Astrocyte (in vitro differentiated cells and primary cell): ENCODE measurements at regions not wholly inside any gene's neighbourhood (a gene's known extent, or its start where the extent isn't known, plus 50 kb on each side); places are given as distances from the start of the nearest gene placed in this dataset.

Experiments
- DNase-seq: peaks from one replicate; pipeline ENCODE4 v3.0.0-alpha.2; 2010; ENCODE audit warnings: low read depth
- FAIRE-seq: peaks from 2 replicates; lab custom pipeline; 2011; peaks lifted over from hg19 to GRCh38; lab: Jason Lieb, UNC
- H2AFZ ChIP-seq: 2 replicates; pipeline ENCODE4 v1.6.0; 2012; ENCODE audit warnings: low read depth, low read length, inconsistent platforms
- H3K27ac ChIP-seq: 2 replicates; pipeline ENCODE4 v1.5.1; 2011; ENCODE audit warnings: low read depth, low read length, inconsistent platforms
- H3K27me3 ChIP-seq: 2 replicates; pipeline ENCODE4 v1.6.0; 2011; ENCODE audit warnings: low read length, inconsistent platforms; ENCODE audit not compliant: insufficient read depth
- H3K36me3 ChIP-seq: 2 replicates; pipeline ENCODE4 v1.5.1; 2011; ENCODE audit warnings: low read length, inconsistent platforms; ENCODE audit not compliant: insufficient read depth
- H3K4me1 ChIP-seq: 2 replicates; pipeline ENCODE4 v1.5.1; 2011; ENCODE audit warnings: low read length, inconsistent platforms; ENCODE audit not compliant: insufficient read depth
- H3K4me2 ChIP-seq: 2 replicates; pipeline ENCODE4 v1.6.0; 2012; ENCODE audit warnings: low read length, inconsistent platforms
- H3K4me3 ChIP-seq: 2 replicates; pipeline ENCODE4 v1.5.1; 2011; ENCODE audit warnings: low read depth, mild to moderate bottlenecking, low read length, inconsistent platforms; ENCODE audit not compliant: insufficient read depth
- H3K79me2 ChIP-seq: 2 replicates; pipeline ENCODE4 v1.6.0; 2012; ENCODE audit warnings: mild to moderate bottlenecking, low read length, inconsistent platforms; ENCODE audit not compliant: insufficient read depth
- H3K9ac ChIP-seq: 2 replicates; pipeline ENCODE4 v1.6.0; 2012; ENCODE audit warnings: mild to moderate bottlenecking, low read length, inconsistent platforms
- H3K9me3 ChIP-seq: 2 replicates; pipeline ENCODE4 v1.5.1; 2012; ENCODE audit warnings: low read depth, mild to moderate bottlenecking, low read length, inconsistent platforms; ENCODE audit not compliant: insufficient read depth
- H4K20me1 ChIP-seq: 2 replicates; pipeline ENCODE4 v1.6.0; 2012; ENCODE audit warnings: low read length, inconsistent platforms; ENCODE audit not compliant: insufficient read depth
- H3K27ac Mint-ChIP-seq: one replicate; pipeline ENCODE4 v1.8.0; 2021; ENCODE audit warnings: mild to moderate bottlenecking, mixed read lengths; ENCODE audit not compliant: unreplicated experiment
- H3K27me3 Mint-ChIP-seq: one replicate; pipeline ENCODE4 v1.8.0; 2021; ENCODE audit warnings: low read depth, mixed read lengths; ENCODE audit not compliant: unreplicated experiment
- H3K36me3 Mint-ChIP-seq: one replicate; pipeline ENCODE4 v1.8.0; 2021; ENCODE audit warnings: low read depth, mixed read lengths; ENCODE audit not compliant: unreplicated experiment
- H3K4me1 Mint-ChIP-seq: one replicate; pipeline ENCODE4 v1.8.0; 2021; ENCODE audit warnings: low read depth, mixed read lengths; ENCODE audit not compliant: unreplicated experiment
- H3K4me3 Mint-ChIP-seq: one replicate; pipeline ENCODE4 v1.8.0; 2021; ENCODE audit warnings: mild to moderate bottlenecking, moderate library complexity, mixed read lengths; ENCODE audit not compliant: unreplicated experiment
- H3K9me3 Mint-ChIP-seq: one replicate; pipeline ENCODE4 v1.8.0; 2021; ENCODE audit warnings: mild to moderate bottlenecking, mixed read lengths; ENCODE audit not compliant: unreplicated experiment
- EZH2 ChIP-seq: IDR thresholded peaks from 2 replicates; pipeline ENCODE4 v1.6.1; 2012; ENCODE audit warnings: mild to moderate bottlenecking, low read length, inconsistent platforms; ENCODE audit not compliant: insufficient read depth
- TF ChIP-seq, protein P1 (sequence below): IDR thresholded peaks from 2 replicates; pipeline ENCODE4 v1.5.1; 2011; ENCODE audit warnings: low read depth, mild to moderate bottlenecking, inconsistent platforms, low read length, moderate library complexity; ENCODE audit not compliant: insufficient read depth

DNA sequence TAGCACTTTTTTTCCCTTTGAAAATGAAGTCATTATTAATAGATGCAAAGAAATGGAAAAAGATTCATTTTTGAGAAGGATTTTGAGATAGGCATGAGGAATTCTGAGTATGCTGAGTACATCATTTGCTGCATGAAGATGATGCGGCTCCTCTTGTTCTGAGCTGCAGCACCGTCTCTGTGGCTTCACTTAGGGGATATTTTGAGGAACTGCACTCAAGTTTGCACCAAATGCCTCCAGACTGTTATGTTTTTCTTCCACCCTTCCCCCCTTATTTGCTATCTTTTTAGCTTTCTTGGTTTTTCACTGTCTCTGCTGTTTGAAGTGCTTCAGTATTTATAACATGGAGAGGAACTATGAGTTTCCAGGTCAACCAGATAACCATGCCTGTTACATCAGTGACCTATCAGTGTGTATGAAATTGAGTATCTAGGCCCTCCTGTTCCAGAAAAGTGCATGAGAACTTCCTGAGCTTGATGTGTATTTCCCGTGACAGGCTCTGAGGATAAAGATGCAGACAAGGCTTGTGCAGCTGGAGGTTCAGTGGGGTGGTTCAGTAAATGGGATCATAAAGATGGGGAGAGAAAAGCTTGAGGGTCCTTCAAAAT is 128.7 kb downstream of the PDCD6IP start:
- Mint-ChIP-seq H3K9me3 (peaks cover 3% of the 10 kb centered on the region), H3K36me3 (no peaks in the 10 kb centered on the region), H3K4me1 (peaks cover 6% of the 10 kb centered on the region), H3K27me3 (peaks cover 24% of the 10 kb centered on the region), H3K4me3 (no peak overlapping the region), H3K27ac (no peak overlapping the region)
- DNase-seq, result no peak
- no peaks in the 10 kb centered on the region for H3K79me2 ChIP-seq
- H3K4me1 ChIP-seq, result no peaks in the 10 kb centered on the region
- H3K9me3 ChIP-seq, result no peaks in the 10 kb centered on the region
- peaks cover 2% of the 10 kb centered on the region for H3K27me3 ChIP-seq
- no peak overlapping the region for H3K9ac ChIP-seq
- H3K27ac ChIP-seq, result no peak overlapping the region
- H3K36me3 ChIP-seq, result no peaks in the 10 kb centered on the region
- no peak overlapping the region for H3K4me3 ChIP-seq
- no peak overlapping the region for H2AFZ ChIP-seq
- H4K20me1 ChIP-seq, result no peaks in the 10 kb centered on the region
- FAIRE-seq, result no peak
- H3K4me2 ChIP-seq, result no peak overlapping the region
- TF ChIP-seq, protein P1, sequence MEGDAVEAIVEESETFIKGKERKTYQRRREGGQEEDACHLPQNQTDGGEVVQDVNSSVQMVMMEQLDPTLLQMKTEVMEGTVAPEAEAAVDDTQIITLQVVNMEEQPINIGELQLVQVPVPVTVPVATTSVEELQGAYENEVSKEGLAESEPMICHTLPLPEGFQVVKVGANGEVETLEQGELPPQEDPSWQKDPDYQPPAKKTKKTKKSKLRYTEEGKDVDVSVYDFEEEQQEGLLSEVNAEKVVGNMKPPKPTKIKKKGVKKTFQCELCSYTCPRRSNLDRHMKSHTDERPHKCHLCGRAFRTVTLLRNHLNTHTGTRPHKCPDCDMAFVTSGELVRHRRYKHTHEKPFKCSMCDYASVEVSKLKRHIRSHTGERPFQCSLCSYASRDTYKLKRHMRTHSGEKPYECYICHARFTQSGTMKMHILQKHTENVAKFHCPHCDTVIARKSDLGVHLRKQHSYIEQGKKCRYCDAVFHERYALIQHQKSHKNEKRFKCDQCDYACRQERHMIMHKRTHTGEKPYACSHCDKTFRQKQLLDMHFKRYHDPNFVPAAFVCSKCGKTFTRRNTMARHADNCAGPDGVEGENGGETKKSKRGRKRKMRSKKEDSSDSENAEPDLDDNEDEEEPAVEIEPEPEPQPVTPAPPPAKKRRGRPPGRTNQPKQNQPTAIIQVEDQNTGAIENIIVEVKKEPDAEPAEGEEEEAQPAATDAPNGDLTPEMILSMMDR, result no peak
- TF ChIP-seq EZH2, result no peak

DNA sequence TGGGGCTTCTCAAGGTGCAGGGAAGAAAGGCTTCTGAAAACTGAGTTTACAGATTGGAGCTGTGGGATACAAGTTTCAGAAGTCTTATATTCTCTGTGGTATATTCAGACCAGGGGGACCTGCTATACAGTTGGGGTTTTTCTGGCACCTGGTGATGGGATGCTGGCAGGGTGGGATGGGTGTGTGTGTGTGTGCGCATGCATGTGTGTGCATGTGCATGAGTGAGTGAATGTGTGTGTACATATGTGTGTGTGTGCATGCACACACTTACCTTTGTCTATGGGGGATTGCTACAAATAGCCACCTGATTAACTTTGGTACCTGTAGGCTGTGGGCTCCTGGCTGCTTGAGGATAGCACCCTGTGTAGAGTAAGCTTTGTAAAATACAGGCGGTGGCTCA is 131.4 kb downstream of the PDCD6IP start:
- Mint-ChIP-seq H3K27me3 (peaks cover 24% of the 10 kb centered on the region), H3K36me3 (no peaks in the 10 kb centered on the region), H3K27ac (no peak overlapping the region), H3K9me3 (peaks cover 5% of the 10 kb centered on the region), H3K4me1 (peaks cover 6% of the 10 kb centered on the region), H3K4me3 (no peak overlapping the region)
- Histone ChIP-seq H3K79me2 (no peaks in the 10 kb centered on the region), H3K9ac (no peak overlapping the region), H3K4me2 (no peak overlapping the region), H3K36me3 (no peaks in the 10 kb centered on the region), H3K4me3 (no peak overlapping the region), H3K27ac (no peak overlapping the region), H2AFZ (no peak overlapping the region), H3K27me3 (peaks cover 2% of the 10 kb centered on the region), H3K9me3 (no peaks in the 10 kb centered on the region), H4K20me1 (no peaks in the 10 kb centered on the region), H3K4me1 (no peaks in the 10 kb centered on the region)
- FAIRE-seq (no peak), DNase-seq (no peak)
- TF ChIP-seq EZH2, result no peak
- TF ChIP-seq, protein P1, result no peak

DNA sequence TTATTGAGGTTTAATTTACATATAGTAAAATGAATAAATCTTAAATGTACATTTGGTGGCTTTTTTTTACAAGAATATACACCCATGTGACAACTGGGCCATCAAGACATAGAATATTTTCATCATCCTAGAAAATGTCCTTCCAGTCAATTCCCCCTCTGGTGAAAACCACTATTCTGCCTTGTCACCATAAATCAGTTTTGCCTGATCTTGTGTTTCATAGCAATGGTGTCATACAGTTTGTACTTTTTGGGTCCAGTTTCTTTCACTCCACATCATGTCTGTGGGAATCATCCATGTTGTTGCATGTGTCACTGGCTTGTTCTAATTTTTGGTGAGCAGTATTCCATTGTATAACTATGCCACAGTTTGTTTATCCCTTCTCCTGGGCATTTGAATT is 133.1 kb downstream of the PDCD6IP start:
- Mint-ChIP-seq H3K36me3 (no peaks in the 10 kb centered on the region), H3K9me3 (peaks cover 7% of the 10 kb centered on the region), H3K27me3 (peaks cover 17% of the 10 kb centered on the region), H3K4me1 (peaks cover 6% of the 10 kb centered on the region), H3K4me3 (no peak overlapping the region), H3K27ac (no peak overlapping the region)
- DNase-seq, result no peak
- no peaks in the 10 kb centered on the region for H3K79me2 ChIP-seq
- no peaks in the 10 kb centered on the region for H3K4me1 ChIP-seq
- H3K9ac ChIP-seq, result no peak overlapping the region
- TF ChIP-seq, protein P1, result no peak
- no peak for TF ChIP-seq EZH2
- H2AFZ ChIP-seq, result no peak overlapping the region
- no peak overlapping the region for H3K4me2 ChIP-seq
- H3K4me3 ChIP-seq, result no peak overlapping the region
- no peak for FAIRE-seq
- H3K36me3 ChIP-seq, result no peaks in the 10 kb centered on the region
- H3K27ac ChIP-seq, result no peak overlapping the region
- no peaks in the 10 kb centered on the region for H3K9me3 ChIP-seq
- H3K27me3 ChIP-seq, result peaks cover 2% of the 10 kb centered on the region
- no peaks in the 10 kb centered on the region for H4K20me1 ChIP-seq
